GM13977 (cell line): ENCODE measurements at regions not wholly inside any gene's neighbourhood (a gene's known extent, or its start where the extent isn't known, plus 50 kb on each side); places are given as distances from the start of the nearest gene placed in this dataset.

Experiments used
- DNase-seq: peaks from one replicate; pipeline ENCODE4 v3.0.0; 2012; ENCODE audit warnings: low spot score
- in situ Hi-C: fragments of 300-500 bp; cut with MboI; formaldehyde crosslinking; loops from one replicate; pipeline ENCODE4 v1.12.0; 2022; ENCODE audit warnings: low sequenced_read_pairs, low pct_unique_long_range_greater_than_20kb, mixed read lengths, inconsistent platforms; ENCODE audit not compliant: unreplicated experiment
- TF ChIP-seq, protein P1 (sequence below): IDR thresholded peaks from 2 replicates; pipeline ENCODE4 v1.5.1; 2012; ENCODE audit warnings: mild to moderate bottlenecking, control low read depth; ENCODE audit not compliant: insufficient read depth; ENCODE audit errors: extremely low read depth, missing control alignments

DNA sequence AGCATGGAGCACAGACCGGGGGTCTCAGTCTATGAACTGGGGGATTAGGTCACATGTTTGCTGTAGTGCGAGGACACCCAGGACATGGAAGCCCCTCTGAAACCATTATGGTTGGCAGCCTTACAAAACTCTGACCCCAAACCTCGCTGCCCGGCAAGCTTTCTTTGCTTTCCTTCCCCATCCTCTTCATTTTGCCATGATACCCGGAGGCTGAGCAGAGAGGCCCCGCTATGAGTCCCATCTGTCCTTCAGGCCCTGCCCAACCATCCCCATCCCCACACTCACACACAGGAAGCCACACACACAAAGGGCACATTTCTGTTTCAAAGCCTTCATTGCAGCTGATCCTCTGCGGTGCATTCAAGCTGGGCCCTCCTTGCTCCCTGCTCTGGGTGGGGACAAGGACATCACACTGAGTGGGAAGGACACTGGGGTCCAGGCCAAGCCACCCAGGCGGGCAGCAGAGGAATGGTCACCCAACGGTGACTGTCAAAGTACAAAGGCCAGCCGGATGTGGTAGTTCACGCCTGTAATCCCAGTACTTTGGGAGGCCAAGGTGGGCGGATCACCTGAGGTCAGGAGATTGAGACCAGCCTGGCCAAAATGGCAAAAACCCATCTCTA, 176.5 kb downstream of the CTTN start:
- in situ Hi-C loops = no loop called here
- TF ChIP-seq, protein P1, sequence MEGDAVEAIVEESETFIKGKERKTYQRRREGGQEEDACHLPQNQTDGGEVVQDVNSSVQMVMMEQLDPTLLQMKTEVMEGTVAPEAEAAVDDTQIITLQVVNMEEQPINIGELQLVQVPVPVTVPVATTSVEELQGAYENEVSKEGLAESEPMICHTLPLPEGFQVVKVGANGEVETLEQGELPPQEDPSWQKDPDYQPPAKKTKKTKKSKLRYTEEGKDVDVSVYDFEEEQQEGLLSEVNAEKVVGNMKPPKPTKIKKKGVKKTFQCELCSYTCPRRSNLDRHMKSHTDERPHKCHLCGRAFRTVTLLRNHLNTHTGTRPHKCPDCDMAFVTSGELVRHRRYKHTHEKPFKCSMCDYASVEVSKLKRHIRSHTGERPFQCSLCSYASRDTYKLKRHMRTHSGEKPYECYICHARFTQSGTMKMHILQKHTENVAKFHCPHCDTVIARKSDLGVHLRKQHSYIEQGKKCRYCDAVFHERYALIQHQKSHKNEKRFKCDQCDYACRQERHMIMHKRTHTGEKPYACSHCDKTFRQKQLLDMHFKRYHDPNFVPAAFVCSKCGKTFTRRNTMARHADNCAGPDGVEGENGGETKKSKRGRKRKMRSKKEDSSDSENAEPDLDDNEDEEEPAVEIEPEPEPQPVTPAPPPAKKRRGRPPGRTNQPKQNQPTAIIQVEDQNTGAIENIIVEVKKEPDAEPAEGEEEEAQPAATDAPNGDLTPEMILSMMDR = no peak
- DNase-seq = no peak

DNA sequence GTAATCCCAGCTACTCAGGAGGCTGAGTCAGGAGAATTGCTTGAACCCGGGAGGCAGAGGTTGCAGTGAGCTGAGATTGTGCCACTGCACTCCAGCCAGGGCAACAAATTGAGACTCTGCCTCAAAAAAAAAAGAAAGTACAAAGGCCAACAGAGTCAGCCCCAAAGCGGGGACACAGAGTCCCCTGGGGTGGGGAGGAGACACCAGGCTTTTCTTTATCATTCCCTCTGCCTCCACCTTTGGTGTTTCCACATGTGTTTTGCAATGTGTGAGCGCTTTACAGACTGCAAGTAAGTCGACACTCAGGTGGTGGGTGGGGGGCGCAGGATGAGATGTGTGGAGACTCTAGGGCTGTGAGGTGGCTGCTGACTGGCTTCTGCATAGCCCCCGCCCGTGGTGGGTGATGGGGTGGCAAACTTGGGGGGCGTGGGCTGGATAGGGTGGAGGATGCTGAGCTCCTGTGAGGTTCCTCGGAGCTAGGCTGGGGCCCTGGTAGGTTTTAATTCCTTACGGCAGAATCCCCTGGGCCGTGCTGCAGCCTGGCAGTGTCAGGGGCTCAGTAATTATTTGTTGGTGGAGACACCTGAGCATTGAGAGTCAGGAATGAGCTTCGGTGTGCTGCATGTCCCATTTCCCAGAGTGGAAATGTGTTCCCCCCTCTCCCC, 177.2 kb downstream of the CTTN start:
- DNase-seq = no peak
- TF ChIP-seq, protein P1 = no peak

DNA sequence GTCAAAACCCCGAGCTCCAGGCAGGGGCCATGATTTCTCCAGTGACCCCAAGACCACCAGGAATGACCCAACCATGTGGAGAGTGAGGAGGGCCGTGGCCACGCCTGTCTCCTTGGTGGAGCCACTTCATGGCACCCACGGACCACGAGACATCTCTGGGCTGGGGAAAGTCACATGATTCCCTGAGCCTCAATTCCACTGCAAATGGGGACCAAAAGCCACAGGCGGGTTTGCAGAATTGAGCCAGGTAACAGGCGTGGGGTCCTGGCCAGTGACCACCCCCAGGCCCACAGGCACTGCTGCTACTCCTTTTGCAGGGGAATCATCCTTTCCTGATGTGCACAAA, 178.9 kb downstream of the CTTN start:
- TF ChIP-seq, protein P1 = no peak
- DNase-seq = no peak
- in situ Hi-C loops = no loop called here

More for the DNA sequence above, 177.2 kb downstream of the CTTN start:
- in situ Hi-C loops = no loop called here

DNA sequence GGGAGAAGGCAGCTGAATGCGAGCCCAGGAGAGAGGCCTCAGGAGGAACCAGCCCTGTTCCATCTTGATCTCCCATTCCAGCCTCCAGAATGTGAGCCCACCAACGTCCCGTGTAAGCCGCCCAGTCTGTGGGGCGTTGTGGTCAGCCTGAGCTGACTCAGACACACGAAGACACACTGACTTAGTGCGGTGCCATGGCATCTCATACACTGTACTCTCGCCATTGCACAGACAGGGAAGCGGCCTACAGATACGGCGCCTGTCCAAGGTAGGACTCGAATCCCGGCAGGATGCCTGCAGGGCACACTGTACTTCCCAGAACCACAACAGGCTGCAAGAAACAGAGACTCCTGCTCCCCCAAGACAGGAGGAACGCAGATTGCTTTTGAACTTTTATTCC, 179.6 kb downstream of the CTTN start:
- no peak for DNase-seq
- in situ Hi-C loops = no loop called here

DNA sequence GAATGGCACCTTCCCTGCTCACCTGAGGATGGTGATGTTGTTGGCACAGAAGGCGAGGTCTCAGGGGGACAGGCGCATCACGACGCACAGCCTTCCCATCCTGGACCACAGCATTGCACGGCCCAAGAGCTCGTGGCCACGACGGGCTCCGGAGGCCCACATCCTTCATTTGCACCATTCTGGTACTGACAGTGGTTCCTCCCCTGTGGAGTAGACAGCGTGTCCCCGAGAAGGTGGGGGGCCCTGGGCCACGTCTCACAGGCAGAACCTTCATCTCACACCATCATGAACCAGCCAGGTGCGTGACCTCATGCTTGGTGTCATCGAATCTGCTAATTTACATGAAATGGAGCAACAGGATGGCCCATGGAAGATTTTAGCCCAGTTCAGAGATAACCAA, 180.0 kb downstream of the CTTN start:
- in situ Hi-C loops = no loop called here
- TF ChIP-seq, protein P1 = no peak
- no peak for DNase-seq

More for the DNA sequence above, 179.6 kb downstream of the CTTN start:
- TF ChIP-seq, protein P1 = no peak

DNA sequence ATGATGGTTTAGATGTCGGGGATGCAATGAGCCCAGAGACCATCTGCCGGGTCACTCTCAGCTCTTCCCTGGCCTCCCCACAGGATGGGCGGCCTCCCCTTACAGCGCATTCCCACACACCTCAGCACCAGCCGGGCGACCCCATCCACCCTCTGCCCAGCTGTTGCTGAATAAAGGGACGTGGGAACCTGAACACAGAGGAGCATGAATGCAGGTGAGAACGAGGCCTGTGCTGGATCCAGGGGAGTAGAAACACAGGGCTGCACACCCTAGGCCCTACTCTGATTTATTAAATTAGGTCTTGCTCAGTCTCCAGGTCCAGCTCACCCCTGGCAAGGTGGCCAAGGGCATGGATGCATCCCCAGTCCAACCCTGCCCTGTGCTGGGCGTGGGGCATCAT, 180.5 kb downstream of the CTTN start:
- in situ Hi-C loops = no loop called here
- DNase-seq = no peak
- TF ChIP-seq, protein P1 = no peak
